HG03066 (cell line): ENCODE measurements at regions not wholly inside any gene's neighbourhood (a gene's known extent, or its start where the extent isn't known, plus 50 kb on each side); places are given as distances from the start of the nearest gene placed in this dataset.
"Not testable (repeated sequence)": the region's sequence is repeated elsewhere in the genome, so short reads cannot be mapped to it uniquely, and the experiment has no call there.

Experiments used
- ATAC-seq: cut with Tn5 transposase; IDR thresholded peaks from one replicate; pipeline ENCODE4 v1.9.1; 2021; ENCODE audit warnings: low read depth; ENCODE audit not compliant: unreplicated experiment

GRCh38 chr12:127480775-127481314, 786.1 kb upstream of the TMEM132C start:
- ATAC-seq, result no peak

DNA sequence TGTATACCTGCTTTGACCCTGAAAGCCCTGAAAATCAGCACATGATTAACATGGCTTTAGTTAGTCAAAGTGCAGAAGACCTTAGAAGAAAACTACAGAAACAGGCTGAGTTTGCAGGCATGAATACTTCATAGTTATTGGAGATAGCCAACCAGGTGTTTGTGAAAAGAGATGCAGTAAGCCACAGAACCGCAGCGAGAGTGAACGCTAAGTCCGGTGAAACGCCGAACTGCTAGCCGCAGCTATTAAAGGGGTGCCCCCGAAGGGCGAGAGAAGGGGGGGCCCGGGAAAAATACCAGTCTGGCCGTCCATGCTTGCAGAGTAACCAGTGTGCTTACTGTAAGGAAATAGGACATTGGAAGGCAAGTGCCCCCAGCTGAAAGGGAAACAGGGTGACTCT, 784.0 kb upstream of the TMEM132C start:
- no peak for ATAC-seq

DNA sequence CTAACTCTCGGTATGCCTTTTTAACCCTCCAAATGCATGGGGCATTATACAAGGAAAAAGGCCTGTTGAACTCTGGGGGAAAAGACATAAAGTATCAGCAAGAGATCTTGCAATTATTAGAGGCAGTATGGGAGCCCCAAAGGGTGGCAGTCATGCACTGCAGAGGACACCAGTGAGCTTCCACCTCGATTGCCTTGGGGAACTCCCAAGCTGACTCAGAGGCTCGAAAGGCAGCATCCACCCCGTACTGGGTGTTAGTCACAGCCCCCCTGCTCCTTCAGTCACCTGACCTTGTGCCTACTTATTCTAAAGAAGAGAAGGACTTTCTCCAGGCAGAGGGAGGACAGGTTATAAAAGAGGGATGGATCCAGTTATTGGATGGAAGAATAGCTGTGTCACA, 781.4 kb upstream of the TMEM132C start:
- ATAC-seq, result no peak

DNA sequence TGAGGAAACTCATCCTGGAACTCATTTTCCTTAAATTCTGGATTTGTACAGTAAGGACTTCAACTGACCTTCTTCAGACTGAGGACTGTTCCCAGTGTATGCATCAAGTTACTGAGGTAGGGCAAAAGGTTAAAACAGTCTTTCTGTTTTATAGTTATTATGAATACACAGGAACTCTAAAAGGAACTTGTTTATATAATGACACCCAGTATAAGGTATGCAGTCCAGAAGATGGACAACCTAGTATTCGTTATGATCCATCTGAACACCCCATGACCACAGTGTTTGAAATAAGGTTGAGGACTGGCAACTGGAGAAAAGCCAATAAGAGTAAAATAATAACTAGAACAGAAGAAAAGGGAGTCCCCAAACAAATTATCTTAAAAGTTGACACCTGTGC, 779.9 kb upstream of the TMEM132C start:
- ATAC-seq, result no peak

DNA sequence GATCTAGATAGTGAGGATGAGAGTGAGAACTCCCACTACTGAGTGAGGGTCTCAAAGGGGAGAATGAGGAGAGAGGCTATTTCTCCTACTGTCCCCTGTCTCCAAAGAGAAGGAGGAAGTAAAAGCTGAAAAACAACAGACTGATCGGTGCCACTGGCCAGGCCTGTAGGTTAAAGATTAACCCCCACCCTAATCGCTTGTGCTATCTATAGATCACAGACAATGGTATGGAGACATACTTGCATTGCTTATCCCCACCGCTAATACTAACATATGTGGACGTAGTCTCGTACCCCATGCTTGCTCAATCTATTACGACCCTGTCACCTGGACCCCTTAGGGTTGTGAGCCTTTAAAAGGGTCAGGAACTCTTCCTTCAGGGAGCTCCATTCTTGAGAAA, 777.9 kb upstream of the TMEM132C start:
- no peak for ATAC-seq

GRCh38 chr12:127494961-127495915, 771.7 kb upstream of the TMEM132C start:
- ATAC-seq, result no peak

GRCh38 chr12:127496255-127496654, 770.7 kb upstream of the TMEM132C start:
- no peak for ATAC-seq

DNA sequence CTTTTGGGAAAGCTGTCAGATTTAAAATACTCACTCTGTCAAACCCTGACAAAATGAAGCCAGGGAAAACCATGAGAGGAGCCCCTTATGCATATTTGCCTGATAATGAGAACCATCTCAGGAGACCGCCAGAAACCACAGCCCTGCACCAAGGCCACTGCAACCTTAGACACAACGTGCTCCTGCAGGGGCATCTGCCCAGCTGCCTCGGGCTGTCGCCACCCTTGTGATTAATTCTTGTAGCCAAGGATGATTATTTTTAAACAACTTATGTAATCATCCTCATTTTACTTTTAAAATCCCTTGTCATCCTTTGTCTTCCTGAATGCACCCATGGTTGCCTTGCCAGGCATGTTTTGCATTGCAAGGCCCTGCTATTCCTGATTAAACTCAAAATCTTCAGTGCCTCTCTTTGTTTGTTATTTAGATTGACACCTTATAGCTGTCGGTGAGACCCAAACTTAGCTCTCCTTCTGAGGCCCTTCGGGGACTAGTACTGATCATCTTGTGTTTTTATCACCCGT, 766.4 kb upstream of the TMEM132C start:
- no peak for ATAC-seq

GRCh38 chr12:127501916-127502315, 765.1 kb upstream of the TMEM132C start:
- no peak for ATAC-seq

GRCh38 chr12:127503246-127503645, 763.7 kb upstream of the TMEM132C start:
- ATAC-seq, result no peak

DNA sequence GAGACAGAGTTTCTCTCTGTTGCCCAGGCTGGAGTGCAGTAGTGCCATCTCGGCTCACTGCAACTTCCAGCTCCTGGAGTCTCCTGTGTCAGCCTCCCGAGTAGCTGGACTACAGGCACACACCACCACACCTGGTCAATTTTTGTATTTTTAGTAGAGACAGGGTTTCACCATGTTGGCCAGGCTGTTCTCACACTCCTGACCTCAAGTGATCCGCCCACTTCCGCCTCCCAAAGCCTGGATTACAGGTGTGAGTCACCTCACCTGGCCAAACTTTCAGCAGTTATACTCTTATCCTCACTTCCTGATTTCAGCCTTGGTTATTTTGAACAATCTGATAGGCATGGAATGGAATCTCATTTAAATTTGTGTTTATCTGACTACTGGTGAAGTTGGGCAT, 763.0 kb upstream of the TMEM132C start:
- ATAC-seq, result not testable (repeated sequence)

GRCh38 chr12:127504874-127505273, 762.1 kb upstream of the TMEM132C start:
- ATAC-seq, result no peak

DNA sequence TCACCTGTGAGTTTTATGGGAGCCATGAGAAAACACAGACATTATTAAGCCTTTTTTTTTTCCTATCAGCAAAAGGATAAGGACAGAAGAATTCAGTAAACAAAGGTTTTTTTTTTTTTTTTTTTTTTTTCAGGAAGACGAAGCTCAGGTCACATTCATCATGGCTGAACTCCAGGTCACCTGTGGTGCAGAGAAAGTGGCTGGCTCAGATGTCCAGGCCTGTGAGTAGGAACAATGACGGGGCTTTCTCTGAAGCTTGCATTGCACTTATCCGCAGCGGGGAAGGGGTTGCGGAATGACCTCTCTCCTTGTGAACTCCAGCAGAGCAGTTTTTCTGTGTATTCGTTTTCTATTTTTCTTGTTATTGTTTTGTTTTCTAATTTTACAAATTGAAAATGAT, 759.6 kb upstream of the TMEM132C start:
- ATAC-seq, result no peak

DNA sequence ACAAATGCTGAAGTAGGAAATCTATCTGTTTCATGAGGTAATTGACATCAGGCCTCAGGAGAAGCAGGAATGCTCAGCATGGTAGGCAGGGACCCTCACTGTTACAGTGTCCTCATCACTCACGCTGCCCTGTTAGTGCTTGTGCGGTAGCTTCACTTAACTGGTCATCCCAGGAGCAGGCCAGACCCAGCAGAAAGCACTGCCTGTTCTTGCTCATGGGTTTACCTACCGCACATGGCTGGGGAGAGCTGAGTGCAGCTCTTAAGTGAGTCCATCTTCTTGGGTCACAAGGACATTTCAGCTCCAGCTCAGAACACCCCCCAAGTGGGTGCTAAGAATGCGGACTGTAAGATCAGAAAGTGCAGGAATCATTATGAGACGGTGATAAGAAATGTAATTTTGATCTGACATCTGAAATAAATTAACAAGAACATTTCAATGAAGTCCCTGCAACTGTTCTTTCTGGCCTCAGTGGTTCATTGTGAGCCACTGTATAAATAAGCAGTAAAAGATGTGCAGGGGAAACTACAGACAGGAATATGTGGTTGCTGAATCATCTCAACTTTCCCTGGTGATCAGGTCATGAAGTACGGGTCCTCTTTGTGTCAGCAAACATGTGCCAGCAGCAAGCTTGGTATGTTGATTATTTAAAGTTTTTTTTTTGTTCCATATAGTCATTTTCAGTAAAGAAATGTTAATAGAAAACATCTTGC, 757.7 kb upstream of the TMEM132C start:
- ATAC-seq, result no peak

DNA sequence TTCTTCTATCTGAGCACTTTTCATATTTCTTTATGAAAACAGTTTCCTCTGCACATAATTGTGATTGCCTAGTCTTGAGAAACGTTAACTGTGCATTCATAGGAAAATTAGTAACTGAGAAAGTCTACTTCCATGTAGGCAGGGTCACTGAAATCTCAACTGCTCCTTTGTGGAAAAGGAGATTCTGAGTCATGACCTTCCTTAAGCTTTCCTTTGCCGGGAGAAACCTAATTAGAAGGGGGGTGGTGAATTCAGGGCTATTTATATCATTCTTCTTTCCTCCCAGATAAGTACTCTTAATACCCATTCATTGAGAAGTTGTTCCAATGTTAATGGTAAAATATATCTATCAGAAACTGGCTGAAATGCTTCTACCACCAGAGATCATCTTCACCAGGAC, 751.0 kb upstream of the TMEM132C start:
- no peak for ATAC-seq

DNA sequence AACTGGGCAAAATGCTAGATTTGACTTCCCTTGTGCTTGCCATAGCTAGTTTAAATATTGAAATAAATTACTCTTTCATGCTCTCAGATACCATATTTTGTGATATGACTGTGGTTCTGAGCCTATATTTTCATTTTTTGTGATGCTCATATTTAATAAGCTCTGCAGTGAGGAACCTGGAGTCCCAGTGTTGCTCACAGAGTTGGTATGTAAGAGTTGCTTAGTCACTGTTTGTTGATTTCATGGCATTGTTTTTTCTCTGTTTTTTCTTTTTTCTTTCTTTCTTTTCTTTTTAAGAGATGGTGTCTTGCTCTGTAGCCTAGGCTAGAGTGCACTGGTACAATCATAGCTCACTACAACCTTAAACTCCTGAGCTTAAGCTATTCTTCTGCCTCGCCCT, 750.5 kb upstream of the TMEM132C start:
- no peak for ATAC-seq

DNA sequence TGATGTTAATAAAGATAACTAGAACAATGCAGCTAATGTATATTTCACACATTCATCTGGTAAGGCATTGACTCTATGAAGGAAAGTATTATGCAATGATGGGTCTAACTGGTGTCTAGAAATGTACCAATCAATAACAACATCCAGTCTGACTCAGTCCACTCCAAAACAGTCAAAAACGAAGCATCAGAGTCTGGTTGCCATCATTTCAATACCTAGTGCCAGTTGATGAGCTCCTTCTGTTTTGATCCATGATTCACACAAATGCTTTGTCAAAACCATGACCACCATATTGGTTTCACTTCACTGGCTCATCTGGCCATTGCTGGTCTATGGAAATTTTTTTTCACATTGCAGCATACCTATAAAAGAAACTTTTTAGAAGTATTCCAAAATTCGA, 747.2 kb upstream of the TMEM132C start:
- ATAC-seq, result no peak

GRCh38 chr12:127526925-127527324, 740.0 kb upstream of the TMEM132C start:
- no peak for ATAC-seq

- no peak for ATAC-seq
These were observed 738.4 kb upstream of the TMEM132C start for GRCh38 chr12:127528551-127528950.

DNA sequence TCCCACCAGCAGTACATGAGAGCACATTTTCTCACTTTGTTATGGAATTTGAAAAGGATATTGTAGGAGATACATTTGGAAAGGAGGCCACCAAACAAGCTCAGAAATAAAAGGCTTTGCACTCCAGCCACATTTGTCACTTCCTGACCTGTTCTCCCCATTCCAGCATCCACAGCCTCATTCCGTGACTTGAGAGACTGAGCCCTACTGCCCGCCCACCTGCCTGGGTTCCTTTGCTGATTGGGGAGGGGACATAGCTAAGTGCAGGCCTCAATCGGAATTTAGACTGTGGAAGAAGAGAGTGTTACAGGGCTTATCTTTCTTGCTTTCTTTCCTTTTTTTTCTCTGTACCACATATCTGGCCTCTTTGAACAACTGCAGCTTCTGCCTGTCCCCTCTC, 735.4 kb upstream of the TMEM132C start:
- no peak for ATAC-seq

- no peak for ATAC-seq
These were observed 733.6 kb upstream of the TMEM132C start for GRCh38 chr12:127533353-127533752.
